Smooth muscle cell of the brain vasculature (primary cell): ENCODE measurements at regions not wholly inside any gene's neighbourhood (a gene's known extent, or its start where the extent isn't known, plus 50 kb on each side); places are given as distances from the start of the nearest gene placed in this dataset.
"Not testable (repeated sequence)": the region's sequence is repeated elsewhere in the genome, so short reads cannot be mapped to it uniquely, and the experiment has no call there.

Experiments used
- DNase-seq: peaks from one replicate; pipeline ENCODE4 v3.0.0-alpha.2; 2012; ENCODE audit warnings: low read depth, low spot score

DNA sequence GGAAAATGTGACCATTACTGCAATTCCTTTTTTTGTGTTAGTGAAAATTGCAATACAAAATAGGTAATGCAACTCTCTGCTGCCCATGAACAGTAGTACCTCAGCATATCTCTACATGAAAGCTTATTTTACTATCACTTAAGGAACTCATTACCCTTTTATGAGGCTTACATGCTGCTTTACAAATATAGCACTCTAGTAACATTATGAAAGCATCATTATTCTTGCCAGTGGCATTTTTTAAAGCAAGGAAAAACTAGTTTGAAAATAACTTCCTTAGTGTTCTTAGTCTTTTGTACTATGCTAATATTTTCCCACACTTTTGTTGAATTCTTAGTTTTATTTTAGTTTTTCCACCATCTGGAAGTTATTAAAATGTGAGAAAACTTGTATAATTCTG is 797.3 kb upstream of the ARRDC3 start:
- DNase-seq = no peak

DNA sequence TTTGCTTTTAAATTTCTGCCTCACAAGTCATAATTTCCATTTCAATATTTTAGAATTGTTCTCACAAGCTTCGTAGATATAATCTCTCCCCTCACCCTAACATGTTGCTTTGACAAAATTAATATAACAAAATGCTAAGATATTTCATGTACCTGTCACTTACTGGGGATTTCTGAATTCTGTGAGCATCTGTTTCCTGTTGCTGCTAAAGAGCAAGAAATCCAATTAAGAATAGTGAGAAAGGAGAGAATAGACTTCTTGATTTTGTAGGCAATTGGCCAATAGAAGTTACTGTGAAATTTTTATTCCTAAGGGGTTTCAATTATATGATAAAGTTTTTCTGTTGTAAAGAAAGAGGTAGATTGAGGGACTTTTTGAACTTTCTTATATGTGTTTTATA is 796.5 kb upstream of the ARRDC3 start:
- DNase-seq = no peak

DNA sequence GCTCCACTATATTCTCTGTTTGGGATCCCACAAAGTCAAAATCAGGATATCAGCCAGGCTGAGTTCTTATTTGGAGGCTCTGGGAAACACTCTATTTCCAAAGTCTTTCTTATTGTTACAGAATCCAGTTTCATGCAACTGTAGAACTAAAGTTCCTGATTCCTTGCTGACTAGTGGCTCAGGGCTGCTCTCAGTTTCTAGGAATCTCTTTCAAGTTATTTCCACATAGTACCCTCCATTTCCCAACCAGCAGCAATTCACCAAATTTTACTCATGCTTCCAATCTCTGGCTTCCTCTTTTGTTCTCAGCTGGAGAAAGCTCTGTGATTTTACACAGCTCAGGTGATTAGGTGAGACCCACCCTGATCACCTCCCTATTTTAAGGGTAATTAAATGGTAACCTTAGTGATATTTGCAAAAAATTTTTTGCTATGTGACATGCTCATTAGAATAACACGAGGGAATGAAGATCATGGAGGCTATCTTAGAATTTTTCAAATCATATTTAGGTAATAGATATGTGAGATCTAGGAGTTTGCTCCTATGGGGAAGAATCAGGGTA is 794.9 kb upstream of the ARRDC3 start:
- DNase-seq = no peak

DNA sequence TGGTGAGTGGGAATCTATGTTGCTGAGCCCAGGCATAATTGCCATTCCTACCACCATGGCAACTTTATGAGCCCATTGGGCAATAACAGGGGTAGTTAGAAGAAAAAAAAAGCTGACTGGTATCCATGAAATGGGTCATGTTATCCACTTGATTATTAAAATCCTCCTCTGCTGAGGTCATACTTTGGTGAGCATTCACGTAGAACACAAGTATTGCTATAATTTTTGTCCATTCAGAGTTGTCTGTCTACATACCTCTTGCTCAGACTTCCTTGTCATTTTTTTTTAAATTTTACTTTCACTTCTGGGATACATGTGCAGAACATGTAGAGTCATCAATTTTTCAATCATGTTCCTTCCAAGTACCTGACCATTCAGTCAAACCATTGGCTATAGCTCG is 780.8 kb upstream of the ARRDC3 start:
- DNase-seq = no peak

DNA sequence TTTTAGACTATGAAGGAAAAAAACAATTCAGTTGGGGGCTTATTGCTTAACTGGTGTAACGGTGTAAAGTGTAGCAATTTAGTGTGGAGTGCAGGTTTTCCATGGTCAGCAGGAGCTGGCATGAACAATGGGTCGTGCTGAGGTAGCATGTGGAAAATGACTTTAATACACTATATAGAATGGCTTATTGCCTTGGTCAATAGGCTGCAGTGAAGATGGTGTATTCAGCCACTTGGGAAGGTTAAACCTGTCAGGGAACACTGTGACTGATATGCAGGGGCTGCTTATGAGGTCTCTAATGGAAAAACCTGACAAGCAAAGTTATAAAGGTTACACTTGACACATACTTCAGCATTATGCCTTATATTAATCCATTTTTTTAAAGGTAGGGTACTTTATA is 764.7 kb upstream of the ARRDC3 start:
- DNase-seq = no peak

DNA sequence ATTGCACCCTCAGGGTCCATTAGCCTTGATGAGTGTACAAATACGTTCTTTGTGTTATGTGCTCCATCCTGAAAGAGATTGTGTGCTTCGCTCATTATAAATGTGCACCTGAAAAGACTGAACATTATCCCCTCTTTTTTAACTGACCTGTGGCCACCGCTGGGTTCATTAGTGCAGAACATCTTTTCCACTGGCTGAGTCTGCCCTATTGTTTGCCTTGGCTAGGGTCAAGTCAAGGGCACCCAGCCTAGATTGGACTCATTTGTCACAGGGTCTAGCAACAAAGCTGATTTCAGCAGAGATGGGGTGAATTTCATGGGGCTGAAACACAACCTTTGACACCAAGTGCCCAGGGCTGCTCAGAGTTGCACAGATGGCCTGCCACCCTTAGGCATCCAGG is 764.1 kb upstream of the ARRDC3 start:
- no peak for DNase-seq

DNA sequence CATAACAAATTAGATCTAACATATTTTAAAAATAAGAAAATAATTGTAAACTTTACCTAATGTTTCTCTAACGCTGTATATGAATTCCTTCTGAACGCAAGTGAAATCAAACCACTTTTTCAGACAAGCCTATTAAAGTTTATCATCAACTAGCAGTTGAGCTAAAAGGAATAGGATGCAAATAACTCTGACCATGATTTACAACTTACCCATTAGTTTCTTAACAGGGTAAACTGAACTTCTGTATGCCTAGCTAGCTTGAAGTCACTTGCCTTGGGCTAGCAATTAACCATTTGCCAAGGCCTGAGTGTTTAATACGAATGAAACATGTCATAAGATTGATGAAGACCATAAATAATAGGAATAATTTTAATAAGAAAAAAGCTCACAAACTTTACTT is 762.7 kb upstream of the ARRDC3 start:
- DNase-seq = no peak

DNA sequence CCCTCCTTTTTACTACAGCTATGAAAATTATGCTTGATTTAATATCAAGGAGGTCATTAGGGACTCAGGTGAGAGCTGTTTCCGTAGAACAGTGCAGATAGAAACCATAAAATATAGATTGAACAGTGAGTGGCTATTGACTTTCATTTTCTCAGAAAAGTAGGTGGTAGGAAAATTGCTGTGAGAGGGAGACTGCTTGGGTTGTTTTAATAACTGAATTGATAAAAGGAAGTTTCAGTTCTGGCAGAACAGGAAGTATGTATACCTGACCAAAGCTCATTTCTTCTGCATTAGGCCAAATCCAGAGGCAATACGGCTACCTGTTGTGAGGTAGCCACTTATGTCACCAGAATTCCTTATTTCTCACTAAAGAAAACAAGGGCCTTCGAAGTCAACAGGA is 761.7 kb upstream of the ARRDC3 start:
- DNase-seq = no peak

DNA sequence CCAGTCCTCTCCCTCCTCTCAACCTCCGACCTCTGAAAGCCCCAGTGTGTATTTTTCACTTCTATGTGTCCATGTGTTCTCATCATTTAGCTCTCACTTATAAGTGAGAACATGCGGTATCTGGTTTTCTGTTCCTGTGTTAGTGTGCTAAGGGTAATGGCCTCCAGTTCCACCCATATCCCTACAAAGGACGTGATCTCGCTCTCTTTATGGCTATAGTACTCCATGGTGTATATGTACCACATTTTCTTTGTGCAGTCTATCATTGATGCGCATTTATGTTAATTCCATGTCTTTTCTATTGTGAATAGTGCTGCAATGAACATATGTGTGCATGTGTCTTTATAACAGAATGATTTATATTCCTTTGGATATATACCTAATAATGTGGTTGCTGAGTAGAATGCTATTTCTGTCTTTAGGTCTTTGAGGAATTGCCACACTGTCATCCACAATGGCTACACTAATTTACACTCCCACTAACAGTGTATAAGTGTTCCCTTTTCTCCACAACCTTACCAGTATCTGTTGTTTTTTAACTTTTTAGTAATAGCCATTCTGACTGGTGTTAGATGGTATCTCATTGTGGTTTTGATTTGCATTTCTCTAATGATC is 749.3 kb upstream of the ARRDC3 start:
- not testable (repeated sequence) for DNase-seq

DNA sequence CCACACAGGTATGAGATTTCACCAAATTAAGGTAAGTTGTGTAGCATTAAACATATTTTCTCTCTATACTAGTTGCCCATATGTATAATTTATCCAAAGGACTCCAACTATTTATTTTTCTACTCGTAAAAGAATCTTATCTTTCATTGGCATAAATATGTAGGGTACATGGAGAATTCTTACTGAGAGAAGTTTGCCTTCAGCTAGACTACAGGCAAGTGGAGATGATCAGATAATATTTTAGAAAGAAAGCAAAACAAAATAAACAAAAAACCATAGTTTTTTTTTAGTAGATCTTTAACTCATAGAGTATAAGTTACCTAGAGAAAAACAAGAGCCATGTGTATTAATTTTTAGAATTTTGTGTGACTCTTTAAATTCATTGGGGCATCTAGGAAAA is 743.1 kb upstream of the ARRDC3 start:
- no peak for DNase-seq

DNA sequence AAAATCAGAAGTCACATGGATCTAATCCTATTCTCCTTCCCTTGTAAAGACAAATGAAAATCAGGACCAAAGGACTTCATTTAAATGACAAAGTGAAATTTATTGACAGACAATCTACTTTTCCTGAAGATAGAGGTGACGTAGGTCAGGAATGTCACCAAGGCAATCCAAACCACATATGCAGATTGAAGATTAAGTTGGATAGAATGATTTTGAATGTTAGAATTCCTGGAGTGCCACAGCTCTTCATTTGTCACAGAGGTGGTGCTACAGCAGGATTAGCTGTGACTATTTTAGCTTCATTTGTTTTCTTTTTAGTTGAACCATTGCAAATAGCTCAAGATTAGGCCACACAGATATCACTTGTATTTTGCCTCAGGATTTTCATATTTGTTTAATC is 736.0 kb upstream of the ARRDC3 start:
- DNase-seq = no peak

DNA sequence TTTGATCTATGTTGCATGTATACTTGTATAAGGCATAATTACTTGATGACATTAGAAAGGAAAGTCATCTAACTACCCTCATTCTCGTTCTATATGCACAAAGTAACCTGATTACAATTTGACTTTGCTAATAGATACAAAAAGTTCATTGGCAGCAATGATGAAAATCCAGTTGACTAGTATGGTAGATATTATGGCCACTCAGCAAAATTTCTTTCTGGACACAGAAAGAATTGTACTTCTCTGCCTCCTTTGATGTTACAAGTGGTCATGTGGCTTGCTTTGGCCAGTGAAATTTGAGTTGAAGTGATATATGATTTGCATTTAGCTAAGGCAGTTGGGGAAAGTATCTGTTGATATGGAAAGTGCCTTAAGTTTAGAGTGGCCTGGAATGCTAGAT is 723.7 kb upstream of the ARRDC3 start:
- DNase-seq = no peak

DNA sequence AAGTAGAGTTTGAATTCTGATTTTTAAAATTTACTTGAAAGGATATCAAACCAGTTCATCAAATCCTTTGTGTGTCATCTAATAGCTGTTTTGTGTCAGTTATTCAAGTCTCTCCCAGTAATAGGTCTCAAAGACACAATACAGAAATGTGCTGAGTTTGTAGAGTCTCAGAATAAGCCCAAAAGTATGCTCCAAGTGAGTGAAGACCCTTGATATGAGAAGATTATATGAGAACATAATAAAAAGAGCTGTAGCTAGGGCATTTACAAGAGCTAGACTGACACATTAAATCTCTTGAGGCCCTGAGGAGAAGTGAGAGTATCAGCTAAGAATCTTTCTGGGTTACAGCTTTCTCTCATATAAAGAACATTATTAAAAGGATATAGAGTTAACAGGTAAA is 721.0 kb upstream of the ARRDC3 start:
- no peak for DNase-seq

DNA sequence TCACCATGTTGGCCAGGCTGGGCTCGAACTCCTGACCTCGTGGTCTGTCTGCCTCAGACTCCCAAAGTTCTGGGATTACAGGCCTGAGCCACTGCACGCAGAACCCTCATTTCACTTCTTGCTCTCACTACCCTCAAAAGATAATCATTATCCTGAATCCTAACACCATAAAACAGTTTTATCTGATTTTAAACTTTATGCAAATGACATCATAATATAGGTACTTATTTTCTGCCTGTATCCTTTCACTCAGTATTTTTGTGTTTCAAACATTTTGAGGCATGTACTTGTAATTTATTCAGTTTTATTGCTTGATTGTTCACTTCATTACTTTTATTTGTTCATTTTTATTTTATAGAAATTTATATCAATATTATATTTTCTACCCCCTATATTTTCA is 719.2 kb upstream of the ARRDC3 start:
- no peak for DNase-seq

DNA sequence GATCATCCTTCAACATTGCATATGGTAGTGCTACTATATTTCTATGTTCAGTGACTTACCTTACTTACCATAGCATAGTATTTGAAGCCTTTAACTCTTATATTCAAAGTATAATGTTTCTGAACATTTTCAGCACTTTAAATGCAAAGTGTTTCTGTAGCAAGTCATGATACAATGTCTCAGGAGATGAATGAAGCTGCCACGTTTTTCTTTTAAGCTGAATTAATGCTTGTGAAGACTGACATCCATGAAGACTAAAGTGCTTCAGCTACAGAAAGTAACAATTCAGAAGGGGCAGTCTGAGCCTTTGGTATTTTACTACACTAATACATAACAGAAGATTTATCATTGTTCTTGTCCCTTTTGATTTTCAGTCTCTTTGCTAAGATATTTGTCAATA is 709.1 kb upstream of the ARRDC3 start:
- no peak for DNase-seq

DNA sequence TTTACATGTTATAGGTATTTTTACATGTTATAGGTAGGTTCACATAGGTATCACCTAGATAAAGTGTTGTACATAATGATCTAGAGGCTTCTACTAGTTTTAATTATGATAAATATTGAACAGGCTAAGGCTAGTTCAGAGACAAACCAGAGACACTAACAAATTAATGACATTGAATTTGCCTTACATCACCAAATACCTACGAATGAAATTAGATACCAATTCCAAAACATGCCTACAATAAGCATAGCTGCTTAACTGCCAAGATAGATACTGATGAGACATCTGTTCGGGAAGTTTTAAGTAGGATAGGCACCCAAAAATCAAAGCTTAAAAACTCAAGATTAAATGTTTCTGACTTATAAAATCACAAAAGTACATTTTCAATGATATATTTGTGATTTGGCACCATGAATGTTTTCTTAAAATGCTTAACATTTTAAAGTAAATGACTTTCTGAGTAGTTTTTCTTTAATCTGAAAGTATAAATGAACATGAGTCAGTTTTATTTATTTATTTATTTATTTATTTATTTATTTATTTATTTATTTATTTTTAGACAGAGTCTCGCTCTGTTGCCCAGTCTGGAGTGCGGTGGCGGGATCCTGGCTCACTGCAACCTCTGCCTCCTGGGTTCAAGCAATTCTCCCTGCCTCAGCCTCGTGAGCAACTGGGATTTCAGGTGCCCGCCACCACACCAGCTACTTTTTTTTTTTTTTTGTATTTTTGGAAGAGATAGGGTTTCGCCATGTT is 703.1 kb upstream of the ARRDC3 start:
- DNase-seq = no peak

DNA sequence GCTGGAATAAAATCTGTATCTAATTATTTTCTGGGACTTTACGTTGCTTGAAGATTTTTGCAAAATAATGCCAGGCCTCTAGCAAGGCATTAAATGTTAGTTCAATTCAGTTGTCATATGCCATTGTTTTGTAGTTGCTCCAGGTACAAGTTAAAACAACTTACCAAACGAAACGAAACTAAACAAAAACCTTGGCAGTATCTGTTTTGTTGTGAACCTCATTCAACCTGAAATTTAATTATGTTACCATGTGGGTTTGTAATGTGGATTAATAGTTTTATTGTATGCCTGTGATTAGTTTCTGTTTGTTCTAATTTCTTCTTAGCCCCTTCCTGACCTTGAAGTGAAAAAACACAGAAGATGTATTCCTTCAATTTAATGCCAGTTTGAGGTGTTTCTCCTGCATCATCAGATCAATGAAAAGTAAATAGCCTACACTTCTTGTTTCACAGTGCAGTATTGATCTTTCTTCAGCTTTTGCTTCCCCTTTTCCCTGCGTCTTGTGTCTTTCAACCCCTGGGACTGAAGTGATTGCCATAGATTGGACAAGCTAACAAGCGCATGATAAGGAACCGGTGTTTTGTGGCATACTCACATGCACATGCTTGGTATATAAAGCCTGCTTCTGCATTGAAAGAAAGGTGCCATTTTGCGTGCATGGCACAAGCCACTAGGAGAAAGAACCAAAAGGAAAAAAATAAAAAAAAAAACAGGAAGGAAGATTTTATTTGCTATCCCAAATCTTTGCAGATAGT is 699.0 kb upstream of the ARRDC3 start:
- DNase-seq = no peak

DNA sequence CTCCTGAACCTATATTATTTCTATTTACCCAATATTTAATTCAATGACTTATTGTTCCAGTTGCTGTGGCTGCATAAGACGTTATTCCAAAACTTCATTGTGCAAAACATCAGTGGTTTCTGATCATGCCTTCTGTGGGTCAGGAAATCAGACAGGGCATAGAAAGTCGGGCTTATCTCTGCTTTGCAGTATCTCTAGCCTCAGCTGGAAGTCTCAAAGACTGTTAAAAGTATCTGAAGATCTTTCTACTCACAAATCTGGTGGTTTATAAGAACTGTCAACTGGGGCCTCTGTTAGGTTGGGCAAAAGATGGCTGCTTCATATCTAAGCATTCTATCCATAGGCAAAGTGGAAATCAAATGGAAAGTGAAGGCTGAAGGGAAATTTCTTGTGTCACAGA is 687.7 kb upstream of the ARRDC3 start:
- DNase-seq = no peak

DNA sequence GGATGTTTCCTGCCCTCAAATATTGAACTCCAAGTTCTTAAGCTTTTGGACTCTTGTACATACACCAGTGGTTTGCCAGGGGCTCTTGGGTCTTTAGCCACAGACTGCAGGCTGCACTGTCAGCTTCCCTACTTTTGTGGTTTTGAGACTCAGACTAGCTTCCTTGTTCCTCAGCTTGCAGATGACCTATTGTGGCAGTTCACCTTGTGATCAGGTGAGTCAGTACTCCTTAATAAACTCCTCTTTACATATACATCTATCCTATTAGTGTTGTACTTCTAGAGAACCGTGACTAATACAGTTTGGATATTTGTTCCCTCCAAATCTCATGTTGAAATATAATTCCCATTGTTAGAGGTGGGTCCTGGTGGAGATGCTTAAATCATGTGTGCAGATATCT is 681.9 kb upstream of the ARRDC3 start:
- no peak for DNase-seq

DNA sequence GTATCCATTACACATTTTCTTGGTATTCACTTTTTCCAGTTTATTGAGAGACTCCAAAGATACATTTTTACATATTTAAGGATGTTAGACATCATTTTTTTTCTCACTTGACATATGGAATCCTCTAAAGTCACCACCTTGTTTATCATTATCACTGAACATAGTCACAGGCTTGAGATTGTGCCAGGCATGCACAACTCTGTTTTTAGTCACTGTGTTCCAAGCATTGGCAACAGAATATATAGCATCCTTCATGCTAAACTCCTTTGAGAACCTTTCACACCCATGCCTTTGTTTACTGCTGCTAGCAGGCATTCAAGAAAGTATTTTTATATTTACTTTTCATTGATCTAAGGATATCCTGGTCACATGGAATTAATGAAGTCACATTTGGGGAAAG is 668.6 kb upstream of the ARRDC3 start:
- DNase-seq = no peak

DNA sequence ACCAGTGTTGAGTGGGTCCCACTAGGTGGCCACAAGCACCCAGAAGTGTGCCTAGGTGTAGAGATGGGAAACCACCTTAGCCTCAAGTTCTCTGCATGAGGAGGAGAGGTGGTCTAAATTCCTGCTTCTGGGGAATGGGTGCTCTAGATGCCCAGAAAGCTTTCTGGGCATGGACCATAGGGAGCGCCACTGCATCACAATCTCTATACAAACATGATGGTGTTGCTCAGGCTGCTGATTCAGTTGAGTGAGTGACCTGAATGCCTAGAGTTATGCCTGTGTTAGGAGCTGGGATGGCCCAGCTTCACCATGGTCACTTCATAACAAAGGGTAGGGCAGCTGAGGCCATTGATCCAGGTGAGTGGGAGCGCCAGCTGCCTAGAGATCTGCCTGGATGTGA is 667.9 kb upstream of the ARRDC3 start:
- no peak for DNase-seq

DNA sequence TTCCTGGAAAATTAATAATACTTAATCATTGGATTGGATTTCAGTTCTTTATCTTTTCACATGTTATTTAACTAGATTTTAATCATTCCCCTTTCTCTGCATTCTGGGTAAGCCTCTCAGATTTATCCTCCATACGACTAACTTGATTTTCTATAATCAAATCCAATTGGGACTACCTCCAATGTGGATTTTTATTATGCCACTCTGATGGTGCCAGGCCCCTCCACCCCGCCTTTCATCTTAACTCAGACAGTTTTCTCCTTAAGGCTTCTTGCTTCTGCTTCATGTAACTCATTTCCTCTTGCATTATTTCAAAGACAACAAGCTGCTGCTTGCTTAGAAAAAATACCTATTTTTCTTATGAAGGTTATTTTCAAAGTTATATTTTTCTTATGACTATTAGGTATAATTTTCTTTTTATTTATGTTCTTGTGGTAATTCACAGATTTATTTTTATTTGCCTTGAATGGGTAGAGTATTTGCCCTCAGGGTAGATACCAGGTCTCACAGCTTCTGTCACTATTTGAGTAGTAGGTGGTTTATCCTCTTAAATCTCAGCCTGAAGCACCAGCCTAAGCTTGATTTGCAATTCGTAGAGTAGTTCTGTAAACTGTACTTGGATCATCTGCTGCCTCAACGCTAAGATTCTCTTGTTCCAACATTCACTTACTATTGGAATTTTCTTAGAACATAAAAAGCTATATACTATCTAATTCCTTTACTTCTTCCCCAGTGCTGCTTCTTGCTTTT is 659.0 kb upstream of the ARRDC3 start:
- no peak for DNase-seq
